GM21576 (cell line): ENCODE measurements at regions not wholly inside any gene's neighbourhood (a gene's known extent, or its start where the extent isn't known, plus 50 kb on each side); places are given as distances from the start of the nearest gene placed in this dataset.

Source experiments
- ATAC-seq: cut with Tn5 transposase; IDR thresholded peaks from one replicate; pipeline ENCODE4 v1.9.1; 2021; ENCODE audit warnings: mild to moderate bottlenecking, moderate library complexity; ENCODE audit not compliant: unreplicated experiment

- ATAC-seq: no peak
These were observed 364.6 kb downstream of the DMRT2 start for GRCh38 chr9:1414711-1415131.

- no peak for ATAC-seq
These were observed 365.0 kb downstream of the DMRT2 start for GRCh38 chr9:1415146-1415545.

GRCh38 chr9:1416261-1416660 is 366.1 kb downstream of the DMRT2 start:
- no peak for ATAC-seq

GRCh38 chr9:1421436-1421835 is 371.3 kb downstream of the DMRT2 start:
- no peak for ATAC-seq

- no peak for ATAC-seq
These were observed 377.7 kb downstream of the DMRT2 start for GRCh38 chr9:1427875-1428274.

GRCh38 chr9:1429297-1429696 is 379.1 kb downstream of the DMRT2 start:
- ATAC-seq: no peak

GRCh38 chr9:1431461-1431860 is 381.3 kb downstream of the DMRT2 start:
- ATAC-seq: no peak

GRCh38 chr9:1434052-1434767 is 384.1 kb downstream of the DMRT2 start:
- no peak for ATAC-seq

- no peak for ATAC-seq
These were observed 384.7 kb downstream of the DMRT2 start for GRCh38 chr9:1434811-1435210.

- no peak for ATAC-seq
These were observed 390.1 kb downstream of the DMRT2 start for GRCh38 chr9:1440256-1440655.

- ATAC-seq: no peak
These were observed 391.9 kb downstream of the DMRT2 start for GRCh38 chr9:1442105-1442504.

- no peak for ATAC-seq
These were observed 393.3 kb downstream of the DMRT2 start for GRCh38 chr9:1443450-1443849.

- no peak for ATAC-seq
These were observed 396.5 kb downstream of the DMRT2 start for GRCh38 chr9:1446671-1447070.

GRCh38 chr9:1453636-1454035 is 403.5 kb downstream of the DMRT2 start:
- ATAC-seq: no peak

GRCh38 chr9:1454211-1454610 is 404.1 kb downstream of the DMRT2 start:
- ATAC-seq: no peak

GRCh38 chr9:1454616-1455347 is 404.6 kb downstream of the DMRT2 start:
- ATAC-seq: no peak

- no peak for ATAC-seq
These were observed 405.6 kb downstream of the DMRT2 start for GRCh38 chr9:1455766-1456165.

GRCh38 chr9:1456301-1457024 is 406.3 kb downstream of the DMRT2 start:
- no peak for ATAC-seq

- ATAC-seq: no peak
These were observed 407.3 kb downstream of the DMRT2 start for GRCh38 chr9:1457460-1457859.

- no peak for ATAC-seq
These were observed 408.3 kb downstream of the DMRT2 start for GRCh38 chr9:1458503-1458902.

- peak; percentile 60 for ATAC-seq
These were observed 410.1 kb downstream of the DMRT2 start for GRCh38 chr9:1460143-1460769.
